ENCODE measurements at regions not wholly inside any gene's neighbourhood (a gene's known extent, or its start where the extent isn't known, plus 50 kb on each side); places are given as distances from the start of the nearest gene placed in this dataset.

DNA sequence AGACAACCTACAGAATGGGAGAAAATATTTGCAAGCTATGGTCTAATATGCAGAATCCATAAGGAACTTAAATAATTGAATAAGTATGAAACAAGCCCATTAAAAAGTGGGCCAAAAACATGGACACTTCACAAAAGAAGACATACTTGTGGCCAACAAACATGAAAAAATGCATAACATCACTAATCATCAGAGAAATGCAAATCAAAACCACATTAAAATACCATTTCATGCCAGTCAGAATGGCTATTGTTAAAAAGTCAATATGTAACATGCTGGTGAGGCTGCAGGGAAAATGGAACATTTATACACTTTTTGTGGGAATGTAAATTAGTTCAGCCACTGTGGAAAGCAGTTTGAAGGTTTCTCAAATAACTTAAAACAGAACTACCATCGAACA is 945.4 kb upstream of the FLRT2 start:
- DNase-seq (ENCODE audit: low read depth in 2 of 2) = no peak

DNA sequence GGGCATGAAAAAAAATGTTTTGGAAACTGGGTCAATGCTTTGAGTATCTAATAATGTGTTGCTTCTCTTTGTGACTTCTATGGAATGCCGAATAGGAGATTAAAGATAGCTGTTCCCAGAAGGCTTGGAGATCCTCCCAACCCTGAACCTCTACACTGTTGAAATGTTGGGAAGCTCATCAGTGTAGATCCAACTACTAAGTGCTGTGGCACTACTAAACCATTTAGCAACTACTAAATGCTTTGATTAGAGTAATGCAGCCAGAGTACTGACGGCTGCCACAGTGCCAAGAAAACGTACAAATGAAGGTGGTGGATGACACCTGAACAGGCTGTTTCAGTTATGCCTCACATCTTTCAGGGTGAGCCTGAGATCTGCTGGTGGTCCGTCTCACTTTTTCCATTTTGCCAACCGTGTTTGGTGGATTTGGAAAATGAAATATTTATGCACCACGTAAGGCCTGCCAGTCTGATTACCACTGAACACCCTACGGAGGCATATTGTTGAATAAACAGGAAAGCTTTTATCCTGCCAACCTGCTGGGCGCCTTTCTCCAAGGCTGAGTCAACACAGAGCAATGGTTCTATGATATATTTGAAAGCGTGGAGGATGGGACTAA is 938.0 kb upstream of the FLRT2 start:
- no peak for DNase-seq (ENCODE audit: low read depth in 2 of 2)

DNA sequence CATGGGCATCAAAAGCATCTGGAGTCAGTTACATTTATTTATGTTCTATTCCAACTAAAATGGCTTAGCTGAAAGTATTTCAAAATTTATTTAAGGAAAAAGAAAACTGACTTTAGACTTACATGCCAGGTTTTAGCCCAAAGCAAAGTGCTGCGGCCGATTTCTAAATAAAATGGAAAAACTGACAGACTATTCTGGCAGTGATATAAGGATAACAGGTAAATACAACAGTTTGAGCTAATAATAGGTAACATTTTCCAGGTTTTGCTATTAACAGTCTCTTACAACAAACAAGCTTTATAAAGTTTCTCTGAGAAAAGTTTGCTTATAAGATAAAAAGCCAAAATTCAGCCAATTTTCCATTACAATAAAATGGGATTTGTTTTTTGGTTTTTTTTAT is 937.2 kb upstream of the FLRT2 start:
- no peak for DNase-seq (ENCODE audit: low read depth in 2 of 2)

DNA sequence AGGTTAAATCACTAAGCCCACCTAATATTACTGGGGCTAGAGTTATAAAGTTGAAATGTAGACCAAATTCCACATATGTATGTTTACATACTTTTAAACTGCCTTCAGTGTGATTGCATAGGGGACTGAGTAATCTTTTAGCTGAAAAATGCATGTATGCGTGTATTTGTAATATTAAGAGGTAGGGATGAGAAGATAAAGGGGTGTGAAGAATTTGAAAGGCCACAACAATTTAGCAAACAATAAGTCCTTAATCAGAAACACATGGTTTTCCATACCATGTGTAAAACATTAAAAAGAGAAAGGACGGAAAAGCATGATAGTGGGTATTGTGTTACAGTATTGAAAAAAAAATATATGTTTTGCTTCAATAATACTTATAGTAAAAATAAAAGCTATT is 919.9 kb upstream of the FLRT2 start:
- no peak for DNase-seq (ENCODE audit: low read depth in 2 of 2)

DNA sequence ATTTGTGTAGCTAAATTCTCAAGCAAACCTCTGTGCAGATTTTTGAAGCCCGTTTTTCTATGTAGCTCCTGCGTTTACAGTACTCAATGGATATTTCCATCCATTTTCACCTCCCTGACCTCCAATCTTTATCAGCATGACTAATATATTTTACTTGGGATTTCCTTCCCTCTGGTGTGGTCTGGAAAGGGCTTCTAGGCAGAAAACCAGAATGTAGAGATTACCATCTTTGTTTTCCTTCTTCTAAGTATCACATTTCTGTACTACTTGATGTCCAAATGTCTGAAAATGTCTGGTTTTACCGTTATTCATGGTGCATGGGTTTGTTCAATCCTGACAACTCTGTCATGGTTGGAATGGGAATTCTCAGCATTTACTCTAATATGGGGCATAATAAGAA is 907.6 kb upstream of the FLRT2 start:
- no peak for DNase-seq (ENCODE audit: low read depth in 2 of 2)

DNA sequence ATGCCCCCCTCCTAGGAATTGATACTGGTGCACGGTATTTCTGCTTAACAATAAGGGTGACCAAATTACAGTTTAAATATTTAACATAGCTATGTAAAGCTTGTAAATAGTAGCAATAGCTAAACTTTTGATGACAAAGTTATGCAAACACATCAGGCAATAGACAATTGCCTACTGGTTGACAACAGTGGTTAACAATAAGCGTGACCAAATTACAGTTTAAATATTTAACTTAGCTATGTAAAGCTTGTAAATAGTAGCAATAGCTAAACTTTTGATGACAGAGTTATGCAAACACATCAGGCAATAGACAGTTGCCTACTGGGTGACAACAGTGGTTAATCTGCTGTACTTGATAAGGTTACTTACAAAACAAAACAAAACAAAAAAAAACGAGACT is 886.5 kb upstream of the FLRT2 start:
- DNase-seq (ENCODE audit: low read depth in 2 of 2) = no peak

DNA sequence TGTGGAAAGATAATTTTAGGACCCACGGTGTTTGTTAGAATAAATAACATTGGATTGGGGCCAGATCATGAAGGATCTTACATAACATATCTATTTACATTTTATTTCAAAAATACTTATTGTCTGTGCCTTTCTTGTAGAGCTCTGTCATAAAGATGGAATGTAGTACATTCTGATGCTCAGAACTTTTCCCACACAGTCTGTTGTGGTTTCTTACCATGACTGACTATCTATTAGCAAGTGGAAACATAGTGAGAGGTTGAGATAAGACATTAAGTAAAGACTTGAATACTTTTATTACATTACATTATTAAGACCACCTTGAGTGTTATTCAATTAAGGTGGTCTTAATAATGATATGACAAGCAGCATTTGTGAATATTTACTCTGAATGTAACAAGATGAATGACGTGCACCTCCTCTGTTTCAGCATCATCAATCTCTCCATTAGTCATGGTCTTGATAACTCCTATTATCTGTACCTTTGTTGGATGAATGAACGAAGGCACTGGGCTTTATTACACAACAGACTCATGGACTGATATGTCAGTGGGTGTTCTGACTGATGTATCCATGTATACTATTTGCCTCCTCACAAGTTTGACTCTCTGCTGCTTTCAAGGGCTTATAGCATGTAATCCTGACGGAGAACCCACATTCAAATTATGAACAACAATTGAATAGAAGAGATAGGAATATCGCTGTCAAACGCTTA is 883.0 kb upstream of the FLRT2 start:
- no peak for DNase-seq (ENCODE audit: low read depth in 2 of 2)

DNA sequence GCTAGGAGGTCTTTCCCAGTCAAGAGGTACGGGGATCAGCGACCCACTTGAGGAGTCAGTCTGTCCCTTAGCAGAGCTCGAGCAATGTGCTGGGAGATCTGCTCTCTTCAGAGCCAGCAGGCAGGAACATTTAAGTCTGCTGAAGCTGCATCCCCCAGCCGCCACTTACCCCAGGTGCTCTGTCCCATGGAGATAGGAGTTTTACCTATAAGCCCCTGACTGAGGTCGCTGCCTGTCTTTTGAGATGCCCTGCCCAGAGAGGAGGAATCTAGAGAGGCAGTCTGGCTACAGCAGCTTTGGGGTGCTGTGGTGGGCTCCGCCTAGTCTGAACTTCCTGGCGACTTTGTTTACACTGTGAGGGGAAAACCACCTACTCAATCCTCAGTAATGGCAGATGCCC is 874.9 kb upstream of the FLRT2 start:
- no peak for DNase-seq (ENCODE audit: low read depth in 2 of 2)

DNA sequence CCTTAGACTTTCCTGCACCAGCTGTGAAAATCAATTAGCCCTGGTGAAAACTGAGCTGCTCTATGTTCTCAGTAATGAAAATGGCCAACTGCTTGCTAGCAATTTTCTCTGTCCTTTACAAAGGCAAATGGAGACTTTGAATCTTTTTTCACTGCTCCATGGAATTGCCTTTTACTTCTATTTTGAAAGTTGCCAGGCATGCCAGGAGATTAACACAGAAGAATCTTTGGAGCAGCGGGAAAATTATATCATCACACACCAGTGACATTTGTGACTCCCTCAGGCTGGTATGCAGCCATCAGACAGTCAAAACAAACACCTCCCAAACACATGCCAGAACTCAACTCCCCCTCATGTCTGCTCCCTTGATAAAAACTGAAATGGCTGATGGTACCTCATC is 872.0 kb upstream of the FLRT2 start:
- DNase-seq (ENCODE audit: low read depth in 2 of 2) = no peak

DNA sequence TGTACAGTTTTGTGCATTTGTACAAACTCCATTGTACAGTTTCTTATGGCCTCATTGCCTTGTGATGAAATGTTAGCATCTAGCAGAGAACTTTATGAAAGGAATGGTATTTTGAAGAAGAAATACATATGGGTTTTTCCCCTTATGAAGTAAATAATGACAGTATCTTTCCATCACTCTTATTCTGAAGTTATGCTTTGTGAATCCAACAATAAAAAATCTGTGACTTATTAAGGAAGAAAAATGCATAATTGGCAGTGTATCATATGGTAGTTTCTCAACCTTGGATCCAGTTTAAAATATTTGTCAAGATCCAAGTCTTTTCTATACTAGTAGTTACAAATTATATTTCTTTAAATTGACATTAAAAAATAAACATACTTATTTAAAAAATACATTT is 859.1 kb upstream of the FLRT2 start:
- no peak for DNase-seq (ENCODE audit: low read depth in 2 of 2)

DNA sequence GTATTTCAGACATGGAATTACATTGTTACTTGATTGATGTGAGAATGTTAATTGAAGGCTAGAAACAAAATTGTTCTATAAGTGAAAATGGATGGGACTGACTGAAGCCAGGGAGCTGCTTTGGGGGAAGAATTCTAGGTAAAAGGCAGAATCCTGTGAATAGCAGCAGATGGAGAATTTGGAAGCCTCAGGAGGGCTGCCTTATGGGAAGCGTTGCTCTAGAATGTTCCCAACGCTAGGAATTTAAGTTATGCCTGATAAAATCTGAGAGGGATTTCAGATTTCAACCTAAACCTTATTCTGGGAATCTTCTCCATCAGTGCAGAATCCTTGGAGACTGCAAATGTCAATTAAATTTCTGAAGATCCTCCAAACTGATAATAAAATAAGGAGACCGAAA is 858.2 kb upstream of the FLRT2 start:
- DNase-seq (ENCODE audit: low read depth in 2 of 2) = no peak

DNA sequence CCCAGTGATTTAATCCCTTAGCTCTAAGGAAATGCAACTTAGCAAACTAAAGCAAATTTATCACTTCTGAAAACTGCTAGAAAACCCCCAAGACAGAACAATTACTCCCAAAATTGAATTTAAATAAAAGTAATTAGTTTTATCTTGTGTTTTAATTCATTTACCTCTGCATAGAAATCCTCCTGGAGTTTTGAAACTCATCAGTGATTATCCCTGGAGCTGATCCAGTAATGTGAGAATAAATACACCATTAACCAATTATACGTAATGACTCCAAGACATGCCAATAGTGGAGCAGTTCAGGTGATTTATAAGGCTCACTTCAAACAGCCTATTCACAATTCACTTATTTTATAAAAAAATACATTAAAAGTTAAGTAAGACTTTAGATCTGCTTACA is 855.3 kb upstream of the FLRT2 start:
- no peak for DNase-seq (ENCODE audit: low read depth in 2 of 2)

DNA sequence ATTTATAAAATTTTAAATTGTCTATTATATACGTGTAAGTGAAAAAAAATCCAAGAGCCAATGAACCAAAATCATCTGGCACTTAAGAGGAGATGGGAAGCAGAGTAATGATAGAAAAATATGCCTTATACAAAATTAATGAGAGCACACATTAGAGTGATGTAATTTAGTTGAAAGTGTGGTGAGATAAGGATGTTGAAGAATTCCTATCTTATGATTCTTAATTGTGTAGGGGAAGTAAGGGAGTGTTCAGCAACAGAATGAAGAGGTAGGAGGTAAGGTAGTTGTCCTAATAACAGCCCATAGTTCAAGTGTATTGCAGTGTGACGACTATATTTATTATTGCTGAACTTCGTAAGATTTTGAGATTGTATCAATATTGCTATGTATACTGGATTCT is 843.4 kb upstream of the FLRT2 start:
- DNase-seq (ENCODE audit: low read depth in 2 of 2) = no peak

DNA sequence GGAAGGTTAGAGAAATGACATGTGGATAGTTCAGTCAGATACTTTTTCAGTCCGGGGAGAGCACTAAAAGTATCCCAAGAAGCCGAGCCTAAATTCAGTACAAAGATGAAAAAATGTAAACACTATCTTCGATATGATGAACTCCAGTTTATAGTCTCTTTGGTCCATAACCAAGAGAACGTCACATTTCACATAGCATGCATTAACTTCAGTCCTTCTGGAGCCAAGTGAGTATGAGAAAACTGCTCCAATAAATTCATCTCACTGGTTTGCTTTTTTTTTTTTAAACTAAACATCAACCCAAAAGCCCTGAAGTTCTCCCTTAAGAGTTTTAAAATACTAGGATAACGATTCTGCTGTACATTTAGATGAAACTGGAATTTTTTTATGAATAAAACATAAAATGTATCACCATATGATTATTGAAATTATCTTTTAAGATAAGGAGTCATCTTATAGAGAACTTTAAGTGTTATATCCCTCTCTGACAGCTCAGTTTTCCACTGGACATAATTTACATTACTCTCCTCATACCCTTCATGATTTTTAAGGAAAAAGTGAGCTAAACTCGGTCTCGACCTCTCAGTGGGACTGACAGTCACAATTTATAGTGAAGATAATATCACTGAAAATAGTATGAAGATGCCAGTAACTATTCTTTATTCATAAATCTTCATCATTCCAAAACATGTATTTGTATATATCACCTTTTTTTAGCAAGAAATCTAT is 841.5 kb upstream of the FLRT2 start:
- DNase-seq (ENCODE audit: low read depth in 2 of 2) = no peak

DNA sequence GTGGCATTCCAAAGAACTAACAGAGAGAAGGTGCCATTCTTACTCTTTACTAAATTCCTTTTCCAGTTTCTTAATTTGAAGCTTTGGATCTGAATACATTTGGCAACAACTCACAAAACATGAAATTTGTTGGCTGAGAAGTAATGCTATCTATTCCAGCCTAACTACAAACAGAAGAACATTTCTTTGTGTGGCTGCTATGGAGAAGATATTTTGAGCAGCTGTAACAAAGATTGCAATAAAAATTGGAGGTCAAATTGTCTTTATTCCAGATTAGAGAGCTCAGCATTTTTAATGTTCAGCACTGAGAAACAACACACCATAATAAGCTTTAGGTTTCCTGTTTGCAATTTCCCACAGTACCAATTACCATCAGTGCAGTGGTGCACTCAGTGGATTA is 835.8 kb upstream of the FLRT2 start:
- DNase-seq (ENCODE audit: low read depth in 2 of 2) = no peak

DNA sequence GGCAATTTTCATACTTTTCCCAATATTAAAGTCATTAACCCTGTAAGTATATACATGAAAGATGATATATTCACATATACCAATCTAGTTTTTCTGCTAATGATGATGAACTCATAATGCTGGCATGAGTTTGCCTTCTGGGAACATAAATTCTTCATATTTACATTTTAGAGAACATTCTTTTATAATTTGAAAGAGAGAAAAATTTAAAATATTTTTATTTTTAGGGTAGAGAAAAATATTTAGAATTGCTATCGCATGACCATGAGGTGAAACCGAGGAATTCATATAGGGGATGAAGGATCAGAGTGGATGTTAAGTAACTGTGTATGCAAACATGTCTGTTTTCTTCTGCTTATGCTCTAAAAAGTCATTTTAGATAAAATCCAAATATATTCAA is 825.3 kb upstream of the FLRT2 start:
- no peak for DNase-seq (ENCODE audit: low read depth in 2 of 2)

DNA sequence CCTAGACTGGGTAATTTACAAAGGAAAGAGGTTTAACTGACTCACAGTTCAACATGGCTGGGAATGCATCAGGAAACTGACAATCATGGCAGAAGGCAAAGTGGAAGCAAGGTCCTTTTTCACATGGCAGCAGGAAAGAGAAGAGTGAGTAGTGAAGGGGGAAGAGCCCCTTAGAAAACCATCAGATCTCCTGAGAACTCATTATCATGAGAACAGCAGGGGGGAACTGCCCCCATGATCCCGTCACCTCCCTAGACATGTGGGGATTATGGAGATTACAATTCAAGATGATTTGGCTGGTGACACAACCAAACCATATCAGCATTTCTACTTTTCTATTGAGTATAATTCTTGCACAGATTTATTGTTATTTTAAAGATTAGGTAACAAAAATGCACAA is 822.1 kb upstream of the FLRT2 start:
- no peak for DNase-seq (ENCODE audit: low read depth in 2 of 2)

DNA sequence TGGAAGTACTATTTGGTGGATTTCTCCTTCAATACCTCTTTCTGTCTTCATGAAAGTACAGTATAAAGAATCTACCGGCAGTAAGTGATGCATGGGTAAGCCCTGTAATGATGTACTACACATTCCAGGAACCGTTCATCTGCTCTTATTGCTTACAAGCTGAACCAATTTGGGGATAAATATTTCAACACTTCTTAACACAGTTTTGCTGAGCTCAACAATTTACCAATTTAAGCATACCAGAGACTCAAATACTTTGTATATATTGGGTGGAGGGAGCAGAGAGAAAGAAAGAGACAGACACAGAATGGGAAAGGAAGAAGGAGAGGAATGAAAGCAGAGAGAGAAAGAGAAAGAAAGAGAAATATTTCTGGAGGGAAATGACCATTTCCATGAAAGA is 821.1 kb upstream of the FLRT2 start:
- DNase-seq (ENCODE audit: low read depth in 2 of 2) = no peak

DNA sequence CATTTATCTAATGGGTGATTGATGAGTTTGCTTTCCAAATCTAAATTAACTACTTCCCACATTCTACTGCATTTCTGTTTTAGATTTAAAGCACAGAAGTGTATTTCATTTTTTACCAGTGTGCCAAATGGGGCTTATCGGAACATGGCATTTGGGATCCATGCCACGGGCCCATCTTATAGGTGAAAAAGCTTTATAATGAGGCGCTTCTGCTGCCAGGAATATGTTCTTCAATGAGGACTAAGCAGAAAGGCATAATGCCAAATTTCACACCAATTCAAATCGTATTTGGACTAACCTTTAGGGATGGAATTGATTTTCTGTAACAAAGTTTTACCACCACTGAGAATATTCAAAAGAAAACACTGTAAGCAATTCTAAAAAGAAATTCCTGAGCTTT is 803.5 kb upstream of the FLRT2 start:
- no peak for DNase-seq (ENCODE audit: low read depth in 2 of 2)

DNA sequence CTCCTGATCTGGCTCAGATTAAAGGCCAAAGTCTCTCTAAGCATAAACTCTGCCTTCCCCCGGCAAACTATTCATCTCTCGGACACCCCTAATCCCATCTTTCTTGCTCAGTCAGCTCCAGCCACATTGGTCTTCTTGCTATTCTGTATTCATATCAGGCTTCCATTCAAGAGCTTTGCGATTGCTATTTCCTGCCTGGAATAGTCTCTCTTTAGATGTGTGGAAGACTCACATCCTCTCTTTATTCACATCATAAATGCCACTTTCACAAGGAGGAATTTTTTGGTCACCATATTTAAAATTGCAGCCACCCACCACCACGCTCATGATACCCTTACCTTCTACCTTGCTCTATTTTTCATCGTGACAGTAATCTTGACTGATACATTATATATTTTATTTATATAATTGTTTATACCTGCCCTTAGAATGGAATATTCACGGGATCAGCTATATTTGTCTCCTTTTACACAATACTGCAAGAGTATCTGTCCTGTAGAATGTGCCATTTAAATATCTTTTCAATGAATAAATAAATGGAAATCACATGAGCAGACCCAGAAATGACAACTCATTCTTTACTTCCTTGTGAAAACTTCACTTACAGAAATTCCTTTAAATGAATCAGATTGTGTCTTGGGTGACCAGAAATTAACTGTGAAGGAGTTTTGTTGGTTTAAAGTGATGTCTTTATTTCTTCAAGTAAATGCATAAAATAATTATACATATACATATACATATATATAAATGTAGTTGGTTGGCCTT is 780.6 kb upstream of the FLRT2 start:
- no peak for DNase-seq (ENCODE audit: low read depth in 2 of 2)

DNA sequence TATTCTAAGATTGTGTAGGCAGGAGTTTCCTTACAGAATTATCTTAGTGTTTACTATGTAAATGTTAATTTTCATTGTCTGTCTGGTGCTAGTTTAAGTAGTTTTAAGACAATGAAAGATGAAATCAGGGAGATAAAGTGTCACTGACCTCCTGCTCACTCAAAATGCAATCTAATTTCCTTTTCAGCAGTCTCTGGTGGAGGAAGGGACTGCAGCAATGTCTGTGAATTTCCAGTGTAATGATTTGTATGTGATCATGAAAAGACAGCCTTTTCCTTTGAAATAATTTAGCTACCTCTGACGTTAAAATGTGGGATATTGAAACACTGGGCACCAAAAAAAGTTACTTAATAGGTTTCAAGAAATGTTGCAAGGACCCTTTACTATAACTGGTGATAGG is 779.7 kb upstream of the FLRT2 start:
- no peak for DNase-seq (ENCODE audit: low read depth in 2 of 2)

DNA sequence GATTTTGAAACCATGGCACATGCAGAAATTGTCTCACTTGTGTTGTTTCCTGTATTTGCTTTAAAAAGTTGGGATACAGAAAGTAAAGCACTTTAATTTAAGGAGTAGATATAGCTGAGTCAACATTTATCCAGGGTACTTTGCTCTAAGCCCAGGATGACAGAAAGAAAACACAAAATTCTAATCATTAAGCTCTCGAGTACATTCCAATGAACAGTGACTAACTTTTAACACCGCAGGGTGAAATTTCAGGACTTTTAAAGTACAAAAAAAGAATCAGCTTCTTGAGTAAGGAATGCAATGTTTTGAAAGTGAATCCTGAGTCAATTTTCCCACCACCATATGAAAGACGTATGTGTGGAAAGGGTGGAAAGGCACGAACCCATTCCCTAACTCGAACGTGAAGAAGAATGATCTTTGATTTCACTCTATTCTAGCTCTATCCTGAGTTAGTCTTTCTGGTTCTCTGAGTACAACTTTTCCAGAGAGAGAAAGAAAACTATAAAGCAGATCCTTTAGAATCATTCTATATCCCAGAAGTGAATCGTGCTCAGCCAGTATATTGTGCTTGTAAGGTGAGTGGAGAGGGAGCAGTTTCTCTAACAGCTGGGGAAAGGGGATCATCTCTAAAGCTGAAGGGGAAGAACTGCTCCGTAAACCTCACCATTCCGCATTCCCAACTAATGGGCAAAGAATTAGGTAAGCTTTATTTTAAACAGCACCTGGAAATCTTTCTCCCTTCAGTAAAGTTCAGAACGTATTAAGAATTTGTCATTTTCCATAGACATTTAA is 779.0 kb upstream of the FLRT2 start:
- DNase-seq (ENCODE audit: low read depth in 2 of 2) = no peak

All from stimulated activated CD8-positive, alpha-beta memory T cell treated with anti-CD3 and anti-CD28 coated beads, Interleukin-2, amount 100 ng/mL, for 48 hours (primary cell).